GM18511 (cell line): ENCODE measurements at regions not wholly inside any gene's neighbourhood (a gene's known extent, or its start where the extent isn't known, plus 50 kb on each side); places are given as distances from the start of the nearest gene placed in this dataset.
A peak's percentile ranks its signal among the peaks of the same experiment; 100 is the strongest.

ENCODE experiments used
- ATAC-seq: cut with Tn5 transposase; IDR thresholded peaks from one replicate; pipeline ENCODE4 v1.9.1; 2021; ENCODE audit warnings: mild to moderate bottlenecking, moderate library complexity; ENCODE audit not compliant: unreplicated experiment

DNA sequence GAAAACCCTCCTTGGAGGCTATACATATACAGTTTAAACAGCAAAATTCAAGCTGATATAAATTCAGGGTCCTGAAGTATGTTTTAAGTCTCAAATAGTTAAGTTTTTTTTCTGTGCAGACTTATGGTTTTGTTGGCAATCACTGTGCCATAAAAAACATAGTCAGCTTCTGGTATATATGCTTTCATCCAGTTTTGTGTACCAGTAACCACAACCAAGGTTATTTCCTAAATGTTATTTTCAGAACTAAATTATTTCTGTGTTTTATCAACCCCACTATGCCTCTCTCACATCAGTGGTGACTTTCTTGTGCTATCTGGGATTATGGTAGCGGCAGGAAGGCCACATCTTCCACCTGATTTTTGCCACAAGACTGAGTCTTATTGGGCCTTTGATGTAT lies 107.7 kb upstream of the SMARCA2 start:
- no peak for ATAC-seq

DNA sequence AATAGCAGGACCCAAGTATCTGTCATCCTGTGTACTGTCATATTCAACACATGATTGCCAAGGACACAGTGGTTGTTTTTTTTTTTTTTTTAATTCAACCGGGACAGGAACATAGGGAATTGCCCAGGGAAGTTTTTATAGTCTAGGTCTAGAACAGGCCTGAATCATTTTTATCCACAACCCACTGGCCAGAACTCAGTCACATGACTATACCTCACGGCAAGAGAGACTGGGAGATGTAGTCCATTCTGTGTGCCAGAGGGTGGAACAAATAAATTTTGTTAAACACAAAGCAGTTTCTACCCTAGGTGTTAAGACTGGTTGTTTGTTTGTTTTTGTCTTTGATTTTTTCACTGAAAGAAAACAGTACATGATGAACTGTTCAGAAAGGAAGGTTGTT lies 105.8 kb upstream of the SMARCA2 start:
- ATAC-seq, result no peak

DNA sequence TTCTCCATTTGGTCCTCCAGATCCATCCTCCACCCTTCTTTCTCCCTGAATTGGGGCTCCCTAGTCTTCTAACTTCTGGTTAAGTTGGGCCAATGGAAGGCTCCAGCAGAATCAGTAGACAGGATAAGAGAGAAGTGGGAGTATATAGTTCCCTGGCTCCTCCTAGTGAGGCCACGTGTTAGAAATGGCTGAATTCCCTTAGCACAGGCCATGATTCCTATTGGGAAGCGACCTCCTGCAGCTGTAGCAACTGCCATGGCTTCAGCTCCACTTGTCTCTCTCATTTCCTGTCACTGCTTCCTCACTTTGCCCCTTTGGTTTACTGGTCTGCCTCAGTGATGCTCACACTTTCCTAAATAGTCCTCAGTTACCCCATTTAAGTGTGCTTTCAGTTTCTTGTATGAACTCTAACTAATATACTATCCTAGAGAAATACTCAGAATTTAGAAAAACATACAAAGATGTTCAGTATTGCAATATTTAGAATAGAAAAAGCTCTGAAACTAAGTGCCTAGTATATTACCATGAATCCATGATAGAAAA lies 104.8 kb upstream of the SMARCA2 start:
- no peak for ATAC-seq

DNA sequence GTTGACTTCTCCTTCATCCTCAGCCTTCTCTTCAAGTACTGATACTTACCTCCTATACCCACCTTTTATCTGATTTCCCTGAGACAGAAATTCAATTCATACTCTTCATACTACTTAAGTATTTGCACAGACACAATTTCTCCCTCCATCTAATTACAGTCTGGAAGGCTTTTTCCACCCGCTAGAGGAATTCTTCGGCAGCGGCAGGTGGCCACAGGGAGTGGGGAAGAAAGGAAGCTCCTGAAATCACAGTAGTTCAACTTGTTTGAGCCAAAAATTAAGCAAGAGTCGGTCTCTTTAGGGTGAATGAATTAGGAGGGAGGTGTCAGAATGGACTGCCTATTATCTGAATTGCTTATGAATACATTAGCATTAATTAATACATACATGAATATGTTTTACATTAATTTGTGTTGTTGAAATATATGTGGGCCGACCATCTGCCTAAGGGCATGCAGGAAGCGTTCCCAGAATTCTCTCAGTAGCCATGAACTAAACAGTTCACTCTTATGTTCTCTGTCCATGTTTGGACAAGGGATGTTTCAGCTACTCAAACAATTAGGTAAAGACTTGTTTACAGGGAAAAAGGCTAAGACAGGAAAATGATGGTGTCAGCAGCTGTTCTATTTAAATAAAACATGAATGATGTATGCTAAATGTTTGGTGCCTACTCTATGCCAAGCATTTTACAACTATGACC lies 101.4 kb upstream of the SMARCA2 start:
- ATAC-seq, result no peak

DNA sequence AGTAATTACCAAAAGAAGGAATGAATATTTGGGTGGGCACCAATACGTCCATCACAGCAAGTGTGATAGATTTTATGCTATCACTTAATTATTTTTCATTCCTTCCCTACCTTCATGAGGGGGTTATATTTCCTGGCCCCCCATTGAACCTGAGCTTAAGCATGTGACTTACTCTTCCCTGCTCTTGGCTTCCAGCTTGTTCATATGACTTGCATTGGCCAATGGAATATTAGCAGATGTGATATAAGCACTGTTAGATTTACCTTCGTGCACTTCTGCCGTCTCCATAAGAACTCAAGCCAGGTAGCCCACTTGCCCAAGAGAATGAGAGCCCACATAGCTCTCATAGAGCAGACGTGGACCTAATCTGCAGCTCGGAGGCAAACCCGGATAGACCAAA lies 99.1 kb upstream of the SMARCA2 start:
- no peak for ATAC-seq

DNA sequence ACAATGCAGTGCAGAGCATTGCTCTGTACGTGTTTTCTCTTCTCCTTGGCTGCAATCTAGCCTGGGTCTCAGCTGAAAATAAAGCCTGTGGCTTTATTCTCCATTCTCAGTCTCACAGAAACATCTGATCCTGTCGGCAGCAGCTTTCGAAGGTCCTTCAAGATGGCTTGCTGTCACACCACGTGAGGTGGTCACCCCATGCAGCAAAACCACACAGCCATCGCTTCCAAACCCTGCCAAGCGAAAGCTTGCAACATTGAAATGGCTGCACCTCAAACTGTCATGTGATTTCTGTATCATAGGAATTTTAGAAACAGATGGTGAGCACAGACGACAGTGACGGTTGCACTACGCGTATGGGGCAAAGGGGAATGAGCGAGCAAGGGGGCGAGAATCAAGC lies 98.5 kb upstream of the SMARCA2 start:
- ATAC-seq, result no peak

DNA sequence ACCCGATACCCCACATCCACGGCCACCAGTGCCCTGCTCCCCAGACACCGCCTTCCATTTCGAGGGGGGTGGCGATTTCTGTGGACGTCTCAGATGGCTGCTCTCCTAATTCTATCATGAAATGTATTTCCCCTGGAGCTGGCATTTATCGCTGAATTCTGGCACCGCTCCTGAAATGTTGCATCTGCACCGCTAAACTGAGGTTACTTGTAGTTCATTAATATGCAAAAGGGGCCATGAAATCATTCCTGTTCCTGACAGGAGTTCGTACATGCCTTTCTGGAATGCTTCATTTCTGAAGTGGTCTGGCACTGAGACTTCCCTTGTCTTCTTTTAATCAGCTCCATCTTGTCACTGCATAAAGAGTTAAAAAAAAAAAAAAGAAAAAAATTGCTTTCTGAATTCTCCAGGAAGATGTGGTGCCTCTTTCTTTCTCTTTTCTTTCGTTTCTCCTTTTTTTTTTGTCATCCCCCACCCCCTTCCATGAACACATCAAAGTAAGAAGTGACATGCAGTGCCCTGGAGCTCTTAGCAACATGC lies 97.7 kb upstream of the SMARCA2 start:
- ATAC-seq, result no peak

DNA sequence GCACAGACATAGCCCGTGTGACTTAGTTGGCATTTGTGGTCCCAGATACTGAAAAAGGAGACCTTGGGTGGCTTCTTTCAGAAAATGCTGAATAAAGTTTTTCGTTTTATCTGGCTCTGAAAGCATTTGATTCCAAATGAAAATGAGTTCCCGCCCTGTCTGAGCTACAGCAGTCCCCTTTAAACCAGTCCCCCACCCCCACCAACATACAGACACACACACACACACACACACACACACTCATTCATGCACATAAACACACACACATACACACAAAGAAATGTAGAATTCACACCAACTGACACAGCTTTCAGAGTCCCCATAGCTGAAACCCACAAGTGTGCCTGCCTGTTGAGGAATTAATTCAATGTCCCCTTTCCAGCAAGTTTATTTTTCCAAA lies 97.0 kb upstream of the SMARCA2 start:
- ATAC-seq, result no peak

DNA sequence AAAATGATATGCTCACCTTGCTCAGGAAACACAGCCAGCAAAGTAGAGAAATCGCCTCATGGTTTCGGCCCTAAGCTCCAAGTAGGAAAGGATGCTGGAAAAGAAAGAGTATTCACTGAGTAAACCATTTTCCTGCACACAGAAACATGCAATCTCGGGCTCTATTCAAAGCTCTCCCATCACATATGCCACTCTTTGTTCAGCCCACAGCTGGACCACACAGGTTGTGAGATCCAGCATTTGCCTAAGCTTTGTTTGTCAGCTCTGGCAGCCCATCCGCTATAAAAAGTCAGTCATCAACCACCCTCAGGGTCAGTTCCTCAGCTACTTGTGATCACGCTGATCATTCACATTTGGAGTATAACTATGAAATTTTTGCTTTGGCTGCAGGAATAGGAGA lies 96.5 kb upstream of the SMARCA2 start:
- no peak for ATAC-seq

DNA sequence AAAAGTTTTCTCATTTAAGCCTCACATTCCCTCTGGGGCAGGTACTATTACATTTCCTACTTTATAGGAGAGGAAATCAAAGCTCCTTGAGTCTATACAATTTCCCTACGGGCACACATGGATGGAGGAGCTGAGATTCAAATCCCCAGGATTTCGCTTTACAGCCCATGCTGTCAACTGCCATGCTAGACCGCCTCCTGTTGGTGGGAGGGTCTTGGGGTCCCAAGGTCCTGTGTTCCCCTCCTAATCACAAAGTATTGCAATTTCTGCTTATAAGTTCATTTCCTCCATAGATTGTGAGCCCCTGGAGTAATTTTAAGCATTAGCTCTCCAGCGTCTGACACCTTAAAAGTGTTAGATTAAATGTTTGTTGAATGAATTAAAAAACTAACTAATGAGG lies 95.9 kb upstream of the SMARCA2 start:
- no peak for ATAC-seq

DNA sequence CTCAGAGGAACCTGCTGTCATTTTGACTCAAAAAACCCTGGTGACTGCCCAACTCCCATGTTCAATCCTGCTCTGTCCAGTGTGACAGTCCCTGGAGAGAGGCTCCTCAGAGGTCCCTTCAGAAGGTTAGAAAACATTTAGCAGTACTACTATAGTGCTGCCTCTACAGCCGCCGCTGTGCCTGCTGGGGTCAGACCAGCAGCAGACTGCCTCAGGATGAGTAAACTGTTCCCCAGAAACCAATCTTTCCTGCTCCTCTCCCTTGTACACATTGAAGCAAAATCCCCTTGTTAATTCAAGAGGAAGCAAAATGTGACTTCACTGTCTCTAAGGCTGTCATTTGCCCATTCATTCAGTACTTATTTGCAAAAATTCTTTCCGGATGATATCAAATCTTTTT lies 94.8 kb upstream of the SMARCA2 start:
- ATAC-seq, result no peak

DNA sequence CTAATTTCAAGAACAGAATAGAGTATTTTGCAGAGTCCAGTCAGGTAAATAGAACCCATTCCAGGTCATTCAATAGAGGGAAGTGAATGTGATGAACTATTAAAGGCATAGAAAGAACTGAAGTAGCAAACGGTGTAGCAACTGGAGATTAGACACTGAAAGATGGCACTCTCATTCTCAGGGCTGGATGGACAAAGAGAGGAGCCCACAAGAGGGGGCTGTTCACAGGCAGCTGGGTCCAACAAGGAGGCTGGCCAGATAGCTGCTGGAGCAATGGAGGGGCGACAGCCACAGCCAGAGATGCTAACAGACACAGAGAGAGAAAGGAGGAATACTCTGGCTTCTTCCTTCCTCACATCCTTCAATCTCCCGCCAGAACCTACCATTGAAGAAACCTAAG lies 93.1 kb upstream of the SMARCA2 start:
- ATAC-seq, result no peak

DNA sequence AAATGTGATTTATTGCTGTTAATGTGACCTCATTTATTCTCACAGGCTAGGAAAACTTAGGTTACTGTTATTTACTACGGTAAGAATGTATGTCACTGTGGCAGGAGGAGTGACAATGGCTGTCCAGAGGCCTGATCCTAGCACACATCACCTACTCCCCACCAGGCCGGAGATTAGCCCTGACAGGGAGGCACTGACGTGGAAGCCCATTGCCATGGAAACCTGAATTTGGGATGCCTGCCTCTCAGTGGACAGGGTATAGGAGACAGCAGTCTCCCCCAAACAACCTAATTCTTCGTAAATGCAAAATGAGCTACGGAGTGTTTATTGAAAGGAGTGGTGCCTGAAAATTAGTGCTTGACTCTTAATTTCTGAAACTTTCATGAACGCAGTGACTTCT lies 87.6 kb upstream of the SMARCA2 start:
- ATAC-seq, result no peak

DNA sequence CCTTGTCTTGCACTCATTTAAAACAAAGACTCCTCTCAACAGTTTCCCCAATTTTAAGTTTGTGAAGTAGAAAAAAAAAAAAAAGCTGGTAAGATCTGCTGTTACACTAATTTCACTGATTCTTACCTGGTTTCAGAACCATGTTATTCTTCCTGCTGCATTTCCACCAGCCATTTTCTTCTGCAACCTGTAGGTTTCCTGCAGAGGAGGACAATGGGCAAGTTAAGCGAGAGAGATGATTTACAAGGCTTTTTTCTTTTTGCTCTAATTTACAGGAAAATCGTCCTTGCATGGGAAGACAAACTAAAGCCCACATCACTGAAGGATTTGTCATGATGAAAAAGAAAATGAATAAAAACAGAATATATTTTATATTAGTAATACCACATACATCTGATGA lies 86.0 kb upstream of the SMARCA2 start:
- ATAC-seq, result no peak

DNA sequence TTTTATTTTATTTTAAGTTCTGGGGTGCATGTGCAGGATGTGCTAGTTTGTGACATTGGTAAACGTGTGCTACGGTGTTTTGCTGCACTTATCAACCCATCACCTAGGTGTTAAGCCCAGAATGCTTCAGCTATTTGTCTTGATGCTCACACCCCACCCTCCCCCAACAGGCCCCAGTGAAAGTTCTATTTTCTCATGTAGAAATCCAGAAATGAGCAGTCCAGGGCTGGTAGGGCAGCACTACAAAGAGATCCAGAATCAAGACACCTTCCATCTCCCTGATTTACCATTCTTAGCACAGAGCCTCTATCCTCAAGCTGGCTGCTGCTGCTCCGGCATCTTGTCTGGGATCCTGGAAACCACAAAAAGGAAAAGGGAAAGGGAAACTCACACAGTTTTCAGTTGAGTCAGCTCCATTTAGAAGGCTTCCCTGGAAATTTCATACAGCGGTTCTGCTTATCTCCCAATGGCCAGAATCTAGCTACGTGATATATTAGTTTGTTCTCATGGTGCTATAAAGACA lies 85.4 kb upstream of the SMARCA2 start:
- ATAC-seq, result peak; percentile 65

DNA sequence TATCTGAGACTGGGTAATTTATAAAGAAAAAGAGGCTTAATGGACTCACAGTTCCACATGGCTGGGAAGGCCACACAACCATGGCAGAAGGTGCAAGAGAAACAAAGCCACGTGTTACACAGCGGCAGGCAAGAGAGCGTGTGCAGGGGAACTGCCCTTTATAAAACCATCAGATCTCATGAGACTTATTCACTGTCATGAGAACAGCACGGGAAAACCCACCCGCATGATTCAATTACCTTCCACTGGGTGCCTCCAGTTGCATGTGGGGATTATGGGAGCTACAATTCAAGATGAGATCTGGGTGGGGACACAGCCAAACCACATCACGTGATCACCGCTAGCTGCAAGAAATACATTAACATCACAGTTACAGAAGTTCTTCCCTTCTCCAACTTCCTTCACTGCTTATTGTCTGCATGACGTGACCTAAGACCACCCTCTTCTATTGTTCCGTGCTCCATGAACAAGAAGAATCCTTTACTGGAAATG lies 84.9 kb upstream of the SMARCA2 start:
- ATAC-seq, result peak; percentile 72

DNA sequence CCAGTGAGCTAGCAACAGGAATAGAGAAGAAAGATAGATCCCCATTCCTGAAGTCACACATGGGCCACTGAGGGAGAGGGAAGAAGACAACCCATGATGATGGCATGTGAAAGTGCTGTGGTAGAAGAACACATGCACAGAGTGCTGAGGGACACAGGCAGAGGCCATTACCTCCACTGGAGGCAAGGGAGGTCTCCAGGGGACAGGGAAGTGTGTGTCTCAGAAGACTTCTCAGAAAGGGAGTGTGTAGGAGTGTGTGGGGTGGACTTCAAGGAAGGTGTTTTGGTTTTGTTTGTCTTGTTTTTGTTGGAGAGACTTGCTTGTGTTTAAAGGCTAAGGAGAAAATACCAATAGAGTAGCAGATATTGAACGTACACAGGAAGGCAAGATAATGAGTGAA lies 77.0 kb upstream of the SMARCA2 start:
- ATAC-seq, result peak; percentile 22

DNA sequence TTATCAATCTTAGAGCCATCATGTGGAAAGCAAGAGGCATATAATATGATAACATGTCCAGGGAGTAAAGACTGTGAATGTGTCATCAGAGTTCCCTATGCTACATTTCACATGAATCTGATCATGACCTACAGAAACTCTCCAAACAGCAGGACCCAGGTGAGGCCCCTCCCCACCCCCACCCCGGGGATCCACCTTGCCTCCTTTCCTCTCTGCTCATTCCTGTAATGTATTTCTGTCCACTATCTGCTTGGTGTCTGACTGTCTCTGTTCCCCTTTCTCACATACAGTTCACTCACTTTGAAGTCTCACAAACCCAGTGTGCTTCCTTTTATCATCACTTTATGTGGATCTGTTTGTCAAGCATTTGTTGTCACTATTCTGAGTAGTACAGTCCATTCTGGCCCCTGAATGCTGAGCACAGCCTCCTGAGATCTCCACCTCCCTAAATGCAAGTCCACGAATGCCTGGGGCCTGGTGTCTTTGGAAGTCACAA lies 76.4 kb upstream of the SMARCA2 start:
- ATAC-seq, result peak; percentile 80

DNA sequence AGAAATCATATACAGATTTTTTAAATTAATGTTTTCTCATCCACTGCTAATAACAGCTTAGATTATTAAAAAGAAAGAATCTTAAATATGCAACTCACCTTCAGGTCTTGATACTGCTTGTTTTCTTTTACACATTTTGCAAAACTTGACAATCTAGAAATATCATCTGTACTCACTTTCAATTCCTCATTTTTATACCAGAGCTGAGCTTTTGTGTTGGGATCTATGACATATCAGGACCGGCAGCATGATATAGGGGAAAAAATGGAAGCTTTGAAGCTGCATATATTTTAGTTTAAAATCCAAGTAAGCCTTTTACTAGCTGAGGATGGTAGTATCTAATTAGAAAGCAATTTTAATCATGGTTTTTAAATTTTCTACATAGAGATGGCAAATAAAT lies 75.7 kb upstream of the SMARCA2 start:
- ATAC-seq, result peak; percentile 55

DNA sequence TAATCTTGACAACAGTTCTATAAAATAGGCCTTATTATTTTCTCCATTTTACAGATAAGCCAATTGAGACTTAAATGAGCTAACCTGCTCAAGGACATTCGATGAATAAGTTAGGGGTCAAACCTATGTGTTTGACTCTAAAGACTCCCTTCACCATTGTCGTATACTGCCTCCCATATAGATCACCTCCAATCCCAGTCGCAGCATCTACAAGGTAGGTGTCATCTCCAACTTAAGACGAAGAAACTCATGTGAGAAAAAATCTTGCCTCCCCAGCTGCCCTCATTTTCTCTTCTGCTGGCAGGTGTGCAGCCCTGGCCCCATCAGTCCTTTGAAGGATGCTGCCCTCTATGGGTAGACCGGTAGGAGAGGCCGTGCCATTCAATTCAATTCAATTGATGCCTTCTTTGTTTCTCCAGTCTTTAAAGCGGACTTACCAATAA lies 75.2 kb upstream of the SMARCA2 start:
- peak; percentile 78 for ATAC-seq

DNA sequence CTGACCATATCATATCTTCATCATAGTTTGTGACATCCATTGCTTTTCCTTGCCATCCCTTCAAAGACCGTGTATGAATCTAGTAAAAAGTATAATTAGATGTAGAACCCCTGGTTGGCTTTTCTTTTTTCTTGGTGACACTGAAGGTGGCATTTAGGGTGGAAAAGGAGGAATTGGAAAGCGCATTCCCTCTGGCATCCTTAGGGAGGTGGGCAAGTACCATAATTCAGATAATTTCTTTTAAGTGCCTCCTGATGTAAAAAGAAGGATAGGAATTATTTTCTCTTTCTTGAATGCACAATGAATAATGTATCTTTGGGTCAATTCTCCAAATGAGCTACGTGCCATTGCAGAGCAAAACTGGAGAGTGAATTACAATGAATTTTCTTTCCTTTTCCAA lies 73.2 kb upstream of the SMARCA2 start:
- ATAC-seq, result no peak
